HepG2 (cell line): ENCODE measurements at regions not wholly inside any gene's neighbourhood (a gene's known extent, or its start where the extent isn't known, plus 50 kb on each side); places are given as distances from the start of the nearest gene placed in this dataset.

Experiments used
- THRA ChIP-seq: sonication (generic); formaldehyde crosslinking; IDR thresholded peaks from 2 replicates; pipeline ENCODE4 v1.4.0; 2020; ENCODE audit warnings: missing genetic modification reagents, borderline replicate concordance
- YY1 ChIP-seq: IDR thresholded peaks from 2 replicates; pipeline ENCODE4 v1.6.1; 2011; ENCODE audit warnings: low read length, low read depth, moderate library complexity, mild to moderate bottlenecking; ENCODE audit not compliant: insufficient read depth, insufficient replicate concordance
- TF ChIP-seq, protein P1 (sequence below): sonication (generic); formaldehyde crosslinking; IDR thresholded peaks from 2 replicates; pipeline ENCODE4 v1.5.0; 2020; ENCODE audit warnings: mild to moderate bottlenecking, missing genetic modification reagents, moderate library complexity

GRCh38 chr5:30551618-30552017, 641.9 kb upstream of the CDH6 start:
- TF ChIP-seq THRA (CRISPR knock-in tag) = no peak
- TF ChIP-seq, protein P1, sequence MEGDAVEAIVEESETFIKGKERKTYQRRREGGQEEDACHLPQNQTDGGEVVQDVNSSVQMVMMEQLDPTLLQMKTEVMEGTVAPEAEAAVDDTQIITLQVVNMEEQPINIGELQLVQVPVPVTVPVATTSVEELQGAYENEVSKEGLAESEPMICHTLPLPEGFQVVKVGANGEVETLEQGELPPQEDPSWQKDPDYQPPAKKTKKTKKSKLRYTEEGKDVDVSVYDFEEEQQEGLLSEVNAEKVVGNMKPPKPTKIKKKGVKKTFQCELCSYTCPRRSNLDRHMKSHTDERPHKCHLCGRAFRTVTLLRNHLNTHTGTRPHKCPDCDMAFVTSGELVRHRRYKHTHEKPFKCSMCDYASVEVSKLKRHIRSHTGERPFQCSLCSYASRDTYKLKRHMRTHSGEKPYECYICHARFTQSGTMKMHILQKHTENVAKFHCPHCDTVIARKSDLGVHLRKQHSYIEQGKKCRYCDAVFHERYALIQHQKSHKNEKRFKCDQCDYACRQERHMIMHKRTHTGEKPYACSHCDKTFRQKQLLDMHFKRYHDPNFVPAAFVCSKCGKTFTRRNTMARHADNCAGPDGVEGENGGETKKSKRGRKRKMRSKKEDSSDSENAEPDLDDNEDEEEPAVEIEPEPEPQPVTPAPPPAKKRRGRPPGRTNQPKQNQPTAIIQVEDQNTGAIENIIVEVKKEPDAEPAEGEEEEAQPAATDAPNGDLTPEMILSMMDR (CRISPR knock-in tag) = no peak
- no peak for TF ChIP-seq YY1
